GM23338 (cell line): ENCODE measurements at regions not wholly inside any gene's neighbourhood (a gene's known extent, or its start where the extent isn't known, plus 50 kb on each side); places are given as distances from the start of the nearest gene placed in this dataset.

Experiments used
- ATAC-seq: fragments of 200-7000 bp; cut with Tn5 transposase; 3 replicates; pipeline ENCODE4 v1.9.1; 2020
- DNase-seq: peaks from one replicate; pipeline ENCODE4 v3.0.0-alpha.2; 2015; ENCODE audit warnings: low spot score
- H2AFZ ChIP-seq: fragments of 200-600 bp; sonication (generic); 2 replicates; pipeline ENCODE4 v1.8.0; 2016; ENCODE audit warnings: antibody characterized with exemption, mild to moderate bottlenecking, moderate library complexity
- H3F3A ChIP-seq: fragments of 200-600 bp; sonication (generic); replicated peaks from 2 replicates; pipeline ENCODE4 v1.8.0; 2017; ENCODE audit warnings: antibody characterized with exemption, mixed run types, low read depth
- H3K27ac ChIP-seq: fragments of 200-600 bp; sonication (generic); 2 replicates; pipeline ENCODE4 v1.6.1; 2016; ENCODE audit warnings: low read depth
- H3K27me3 ChIP-seq: fragments of 200-600 bp; sonication (generic); 2 replicates; pipeline ENCODE4 v1.8.0; 2016; ENCODE audit warnings: mild to moderate bottlenecking, mixed run types, moderate library complexity; ENCODE audit not compliant: insufficient read depth
- H3K36me3 ChIP-seq: fragments of 200-600 bp; sonication (generic); 2 replicates; pipeline ENCODE4 v1.8.0; 2016; ENCODE audit warnings: mild to moderate bottlenecking; ENCODE audit not compliant: insufficient read depth
- H3K4me1 ChIP-seq: fragments of 200-600 bp; sonication (generic); 2 replicates; pipeline ENCODE4 v1.8.0; 2016; ENCODE audit warnings: mild to moderate bottlenecking, moderate library complexity; ENCODE audit not compliant: insufficient read depth
- H3K4me2 ChIP-seq: fragments of 200-600 bp; sonication (generic); 2 replicates; pipeline ENCODE4 v1.7.1; 2017; ENCODE audit warnings: mixed run types
- H3K4me3 ChIP-seq: fragments of 200-600 bp; sonication (generic); 2 replicates; pipeline ENCODE4 v1.6.1; 2016; ENCODE audit warnings: mixed run types
- H3K79me2 ChIP-seq: fragments of 200-600 bp; sonication (generic); replicated peaks from 2 replicates; pipeline ENCODE4 v1.8.0; 2017; ENCODE audit warnings: mild to moderate bottlenecking; ENCODE audit not compliant: insufficient read depth
- H3K9me2 ChIP-seq: fragments of 200-600 bp; sonication (generic); 2 replicates; pipeline ENCODE4 v1.8.0; 2017; ENCODE audit not compliant: insufficient read depth
- H4K20me1 ChIP-seq: fragments of 200-600 bp; sonication (generic); replicated peaks from 2 replicates; pipeline ENCODE4 v1.8.0; 2017; ENCODE audit warnings: mild to moderate bottlenecking; ENCODE audit not compliant: insufficient read depth
- H3K27ac Mint-ChIP-seq: 2 replicates; pipeline ENCODE4 v1.8.0; 2020; ENCODE audit warnings: inconsistent platforms, mild to moderate bottlenecking, moderate library complexity, mixed read lengths
- H3K27me3 Mint-ChIP-seq: 3 replicates; pipeline ENCODE4 v1.8.0; 2022; ENCODE audit warnings: low read depth, mild to moderate bottlenecking, moderate library complexity, mixed read lengths, inconsistent platforms; ENCODE audit not compliant: insufficient read depth, poor library complexity
- H3K36me3 Mint-ChIP-seq: 3 replicates; pipeline ENCODE4 v1.8.0; 2021; ENCODE audit warnings: low read depth, mild to moderate bottlenecking, inconsistent platforms, moderate library complexity, mixed read lengths
- H3K4me1 Mint-ChIP-seq: 3 replicates; pipeline ENCODE4 v1.8.0; 2020; ENCODE audit warnings: mild to moderate bottlenecking, inconsistent platforms, mixed read lengths
- H3K4me3 Mint-ChIP-seq: 3 replicates; pipeline ENCODE4 v1.8.0; 2021; ENCODE audit warnings: moderate library complexity, mild to moderate bottlenecking, inconsistent platforms, mixed read lengths
- H3K9me3 Mint-ChIP-seq: 3 replicates; pipeline ENCODE4 v1.8.0; 2020; ENCODE audit warnings: moderate library complexity, mild to moderate bottlenecking, inconsistent platforms, mixed read lengths
- CREB1 ChIP-seq: fragments of 250-450 bp; sonication (Bioruptor Pico); IDR thresholded peaks from 2 replicates; pipeline ENCODE4 v1.5.0; 2020; ENCODE audit warnings: low read depth, mild to moderate bottlenecking, moderate library complexity
- EZH2 ChIP-seq: fragments of 200-600 bp; sonication (generic); IDR thresholded peaks from one replicate; pipeline ENCODE4 v1.8.0; 2017; ENCODE audit warnings: antibody characterized with exemption, mild to moderate bottlenecking, low read depth; ENCODE audit not compliant: unreplicated experiment
- EZH2phosphoT487 ChIP-seq: fragments of 200-600 bp; sonication (generic); IDR thresholded peaks from one replicate; pipeline ENCODE4 v1.8.1; 2018; ENCODE audit warnings: antibody characterized with exemption; ENCODE audit not compliant: unreplicated experiment
- JUNB ChIP-seq: IDR thresholded peaks from one replicate; pipeline ENCODE4 v1.6.1; 2016; ENCODE audit warnings: antibody characterized with exemption; ENCODE audit not compliant: unreplicated experiment
- POLR2AphosphoS5 ChIP-seq: IDR thresholded peaks from 2 replicates; pipeline ENCODE4 v1.6.1; 2016; ENCODE audit warnings: antibody characterized with exemption, low read depth
- STAT1 ChIP-seq: IDR thresholded peaks from one replicate; pipeline ENCODE4 v1.6.1; 2016; ENCODE audit warnings: antibody characterized with exemption; ENCODE audit not compliant: unreplicated experiment
- ZNF331 ChIP-seq: fragments of 250-450 bp; sonication (Bioruptor Pico); IDR thresholded peaks from 2 replicates; pipeline ENCODE4 v1.5.0; 2020; ENCODE audit warnings: low read depth, mild to moderate bottlenecking, moderate library complexity
- TF ChIP-seq, protein P1 (sequence below): fragments of 250-450 bp; sonication (Bioruptor Pico); IDR thresholded peaks from 2 replicates; pipeline ENCODE4 v1.5.0; 2020; ENCODE audit warnings: mild to moderate bottlenecking, moderate library complexity
- TF ChIP-seq, protein P2 (sequence below), 2 experiments: fragments of 200-600 bp in 1 of 2; sonication (generic) in 1 of 2; conservative IDR thresholded peaks; 2 replicates each; pipeline versions ENCODE4 v1.5.1 to v1.6.1; 2016 to 2017; ENCODE audit warnings: antibody characterized with exemption in 2 of 2, low read depth in 2 of 2, mild to moderate bottlenecking in 2 of 2, moderate library complexity in 1 of 2
- TF ChIP-seq, protein P3 (sequence below): IDR thresholded peaks from 2 replicates; pipeline ENCODE4 v1.6.1; 2016; ENCODE audit warnings: antibody characterized with exemption

DNA sequence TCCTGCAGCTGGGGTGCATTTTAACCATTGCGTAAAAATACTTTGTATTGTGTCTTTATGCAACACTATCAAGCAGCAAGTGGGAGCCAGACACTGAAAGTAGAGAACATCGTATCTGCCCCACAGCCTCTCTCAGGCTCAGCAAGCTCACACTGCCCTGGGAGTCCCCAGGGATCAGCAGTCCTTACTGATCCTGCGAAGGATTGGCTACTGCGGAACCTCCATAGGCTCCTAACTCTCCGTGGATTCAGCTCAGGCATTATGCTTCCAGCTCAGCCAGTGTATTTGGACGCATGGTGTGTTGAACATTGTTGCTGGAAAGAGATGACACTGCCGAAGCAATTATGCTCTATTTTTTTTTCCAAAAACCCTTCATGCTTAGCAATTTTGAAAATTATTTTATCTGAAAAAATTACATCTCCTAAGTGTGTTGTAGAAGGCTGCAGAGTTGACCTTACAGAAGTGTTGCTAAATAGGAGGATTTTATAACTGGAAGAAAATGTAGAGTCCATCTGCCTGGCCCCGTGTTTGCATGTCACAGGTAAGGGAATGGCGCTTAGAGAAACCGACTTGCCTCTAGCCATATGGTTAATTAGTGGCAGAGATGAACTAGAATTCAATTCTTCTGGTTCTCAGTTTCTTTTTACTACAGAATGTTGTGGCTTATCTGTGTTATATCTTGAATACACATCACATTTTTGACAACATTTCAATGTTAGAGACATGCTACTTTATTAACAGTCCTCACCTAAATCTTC lies 276.4 kb upstream of the COBL start:
- Histone ChIP-seq H3F3A (no peaks in the 10 kb centered on the region), H4K20me1 (no peaks in the 10 kb centered on the region), H3K27me3 (no peaks in the 10 kb centered on the region), H3K4me2 (no peak overlapping the region), H3K27ac (no peak overlapping the region), H3K4me3 (no peak overlapping the region), H3K9me2 (no peaks in the 10 kb centered on the region), H2AFZ (no peak overlapping the region), H3K79me2 (no peaks in the 10 kb centered on the region), H3K4me1 (no peaks in the 10 kb centered on the region), H3K36me3 (no peaks in the 10 kb centered on the region)
- ATAC-seq (peak; percentile 31; the same call in 2 of the 3 replicates), DNase-seq (no peak)
- TF ChIP-seq POLR2AphosphoS5 (no peak), EZH2phosphoT487 (no peak), ZNF331 (CRISPR knock-in tag) (no peak), STAT1 (no peak), EZH2 (no peak), CREB1 (CRISPR knock-in tag) (no peak), JUNB (no peak)
- TF ChIP-seq, protein P1, sequence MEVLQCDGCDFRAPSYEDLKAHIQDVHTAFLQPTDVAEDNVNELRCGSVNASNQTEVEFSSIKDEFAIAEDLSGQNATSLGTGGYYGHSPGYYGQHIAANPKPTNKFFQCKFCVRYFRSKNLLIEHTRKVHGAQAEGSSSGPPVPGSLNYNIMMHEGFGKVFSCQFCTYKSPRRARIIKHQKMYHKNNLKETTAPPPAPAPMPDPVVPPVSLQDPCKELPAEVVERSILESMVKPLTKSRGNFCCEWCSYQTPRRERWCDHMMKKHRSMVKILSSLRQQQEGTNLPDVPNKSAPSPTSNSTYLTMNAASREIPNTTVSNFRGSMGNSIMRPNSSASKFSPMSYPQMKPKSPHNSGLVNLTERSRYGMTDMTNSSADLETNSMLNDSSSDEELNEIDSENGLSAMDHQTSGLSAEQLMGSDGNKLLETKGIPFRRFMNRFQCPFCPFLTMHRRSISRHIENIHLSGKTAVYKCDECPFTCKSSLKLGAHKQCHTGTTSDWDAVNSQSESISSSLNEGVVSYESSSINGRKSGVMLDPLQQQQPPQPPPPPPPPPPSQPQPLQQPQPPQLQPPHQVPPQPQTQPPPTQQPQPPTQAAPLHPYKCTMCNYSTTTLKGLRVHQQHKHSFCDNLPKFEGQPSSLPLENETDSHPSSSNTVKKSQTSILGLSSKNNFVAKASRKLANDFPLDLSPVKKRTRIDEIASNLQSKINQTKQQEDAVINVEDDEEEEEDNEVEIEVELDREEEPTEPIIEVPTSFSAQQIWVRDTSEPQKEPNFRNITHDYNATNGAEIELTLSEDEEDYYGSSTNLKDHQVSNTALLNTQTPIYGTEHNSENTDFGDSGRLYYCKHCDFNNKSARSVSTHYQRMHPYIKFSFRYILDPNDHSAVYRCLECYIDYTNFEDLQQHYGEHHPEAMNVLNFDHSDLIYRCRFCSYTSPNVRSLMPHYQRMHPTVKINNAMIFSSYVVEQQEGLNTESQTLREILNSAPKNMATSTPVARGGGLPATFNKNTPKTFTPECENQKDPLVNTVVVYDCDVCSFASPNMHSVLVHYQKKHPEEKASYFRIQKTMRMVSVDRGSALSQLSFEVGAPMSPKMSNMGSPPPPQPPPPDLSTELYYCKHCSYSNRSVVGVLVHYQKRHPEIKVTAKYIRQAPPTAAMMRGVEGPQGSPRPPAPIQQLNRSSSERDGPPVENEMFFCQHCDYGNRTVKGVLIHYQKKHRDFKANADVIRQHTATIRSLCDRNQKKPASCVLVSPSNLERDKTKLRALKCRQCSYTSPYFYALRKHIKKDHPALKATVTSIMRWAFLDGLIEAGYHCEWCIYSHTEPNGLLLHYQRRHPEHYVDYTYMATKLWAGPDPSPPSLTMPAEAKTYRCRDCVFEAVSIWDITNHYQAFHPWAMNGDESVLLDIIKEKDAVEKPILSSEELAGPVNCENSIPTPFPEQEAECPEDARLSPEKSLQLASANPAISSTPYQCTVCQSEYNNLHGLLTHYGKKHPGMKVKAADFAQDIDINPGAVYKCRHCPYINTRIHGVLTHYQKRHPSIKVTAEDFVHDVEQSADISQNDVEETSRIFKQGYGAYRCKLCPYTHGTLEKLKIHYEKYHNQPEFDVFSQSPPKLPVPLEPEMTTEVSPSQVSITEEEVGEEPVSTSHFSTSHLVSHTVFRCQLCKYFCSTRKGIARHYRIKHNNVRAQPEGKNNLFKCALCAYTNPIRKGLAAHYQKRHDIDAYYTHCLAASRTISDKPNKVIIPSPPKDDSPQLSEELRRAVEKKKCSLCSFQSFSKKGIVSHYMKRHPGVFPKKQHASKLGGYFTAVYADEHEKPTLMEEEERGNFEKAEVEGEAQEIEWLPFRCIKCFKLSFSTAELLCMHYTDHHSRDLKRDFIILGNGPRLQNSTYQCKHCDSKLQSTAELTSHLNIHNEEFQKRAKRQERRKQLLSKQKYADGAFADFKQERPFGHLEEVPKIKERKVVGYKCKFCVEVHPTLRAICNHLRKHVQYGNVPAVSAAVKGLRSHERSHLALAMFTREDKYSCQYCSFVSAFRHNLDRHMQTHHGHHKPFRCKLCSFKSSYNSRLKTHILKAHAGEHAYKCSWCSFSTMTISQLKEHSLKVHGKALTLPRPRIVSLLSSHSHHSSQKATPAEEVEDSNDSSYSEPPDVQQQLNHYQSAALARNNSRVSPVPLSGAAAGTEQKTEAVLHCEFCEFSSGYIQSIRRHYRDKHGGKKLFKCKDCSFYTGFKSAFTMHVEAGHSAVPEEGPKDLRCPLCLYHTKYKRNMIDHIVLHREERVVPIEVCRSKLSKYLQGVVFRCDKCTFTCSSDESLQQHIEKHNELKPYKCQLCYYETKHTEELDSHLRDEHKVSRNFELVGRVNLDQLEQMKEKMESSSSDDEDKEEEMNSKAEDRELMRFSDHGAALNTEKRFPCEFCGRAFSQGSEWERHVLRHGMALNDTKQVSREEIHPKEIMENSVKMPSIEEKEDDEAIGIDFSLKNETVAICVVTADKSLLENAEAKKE, result no peak
- TF ChIP-seq, protein P2, sequence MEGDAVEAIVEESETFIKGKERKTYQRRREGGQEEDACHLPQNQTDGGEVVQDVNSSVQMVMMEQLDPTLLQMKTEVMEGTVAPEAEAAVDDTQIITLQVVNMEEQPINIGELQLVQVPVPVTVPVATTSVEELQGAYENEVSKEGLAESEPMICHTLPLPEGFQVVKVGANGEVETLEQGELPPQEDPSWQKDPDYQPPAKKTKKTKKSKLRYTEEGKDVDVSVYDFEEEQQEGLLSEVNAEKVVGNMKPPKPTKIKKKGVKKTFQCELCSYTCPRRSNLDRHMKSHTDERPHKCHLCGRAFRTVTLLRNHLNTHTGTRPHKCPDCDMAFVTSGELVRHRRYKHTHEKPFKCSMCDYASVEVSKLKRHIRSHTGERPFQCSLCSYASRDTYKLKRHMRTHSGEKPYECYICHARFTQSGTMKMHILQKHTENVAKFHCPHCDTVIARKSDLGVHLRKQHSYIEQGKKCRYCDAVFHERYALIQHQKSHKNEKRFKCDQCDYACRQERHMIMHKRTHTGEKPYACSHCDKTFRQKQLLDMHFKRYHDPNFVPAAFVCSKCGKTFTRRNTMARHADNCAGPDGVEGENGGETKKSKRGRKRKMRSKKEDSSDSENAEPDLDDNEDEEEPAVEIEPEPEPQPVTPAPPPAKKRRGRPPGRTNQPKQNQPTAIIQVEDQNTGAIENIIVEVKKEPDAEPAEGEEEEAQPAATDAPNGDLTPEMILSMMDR (conservative IDR thresholded peaks at IDR 0.05; ENCODE audit: low read depth in 2 of 2), result no peak
- TF ChIP-seq, protein P3, sequence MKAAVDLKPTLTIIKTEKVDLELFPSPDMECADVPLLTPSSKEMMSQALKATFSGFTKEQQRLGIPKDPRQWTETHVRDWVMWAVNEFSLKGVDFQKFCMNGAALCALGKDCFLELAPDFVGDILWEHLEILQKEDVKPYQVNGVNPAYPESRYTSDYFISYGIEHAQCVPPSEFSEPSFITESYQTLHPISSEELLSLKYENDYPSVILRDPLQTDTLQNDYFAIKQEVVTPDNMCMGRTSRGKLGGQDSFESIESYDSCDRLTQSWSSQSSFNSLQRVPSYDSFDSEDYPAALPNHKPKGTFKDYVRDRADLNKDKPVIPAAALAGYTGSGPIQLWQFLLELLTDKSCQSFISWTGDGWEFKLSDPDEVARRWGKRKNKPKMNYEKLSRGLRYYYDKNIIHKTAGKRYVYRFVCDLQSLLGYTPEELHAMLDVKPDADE, result no peak
- H3K27me3 Mint-ChIP-seq, result peaks cover 2% of the 10 kb centered on the region
- H3K4me1 Mint-ChIP-seq, result peaks cover 10% of the 10 kb centered on the region
- no peak overlapping the region for H3K4me3 Mint-ChIP-seq
- H3K9me3 Mint-ChIP-seq, result peaks cover 13% of the 10 kb centered on the region; the same call in 2 of the 3 replicates
- H3K27ac Mint-ChIP-seq, result no peak overlapping the region
- H3K36me3 Mint-ChIP-seq, result peaks cover 5% of the 10 kb centered on the region; the same call in 1 of the 3 replicates
